GM12891 (cell line): ENCODE measurements at regions not wholly inside any gene's neighbourhood (a gene's known extent, or its start where the extent isn't known, plus 50 kb on each side); places are given as distances from the start of the nearest gene placed in this dataset.

ENCODE experiments used
- PAX5 ChIP-seq: IDR thresholded peaks from 2 replicates; pipeline ENCODE4 v1.6.1; 2011; ENCODE audit warnings: low read length, moderate library complexity, mild to moderate bottlenecking; ENCODE audit not compliant: insufficient read depth, severe bottlenecking
- POLR2A ChIP-seq: IDR thresholded peaks from 2 replicates; pipeline ENCODE4 v1.6.1; 2011; ENCODE audit warnings: low read depth, low read length, control low read depth
- POLR2AphosphoS5 ChIP-seq: IDR thresholded peaks from 2 replicates; pipeline ENCODE4 v1.6.1; 2011; ENCODE audit warnings: low read depth, low read length, control low read depth
- TAF1 ChIP-seq: IDR thresholded peaks from 2 replicates; pipeline ENCODE4 v1.6.1; 2011; ENCODE audit warnings: low read depth, low read length, control low read depth

GRCh38 chr16:51267681-51268080 is 116.6 kb upstream of the SALL1 start:
- no peak for TF ChIP-seq POLR2A
- TF ChIP-seq TAF1: no peak
- no peak for TF ChIP-seq POLR2AphosphoS5
- TF ChIP-seq PAX5: no peak
